Non-pigmented ciliary epithelial cell (primary cell): ENCODE measurements at regions not wholly inside any gene's neighbourhood (a gene's known extent, or its start where the extent isn't known, plus 50 kb on each side); places are given as distances from the start of the nearest gene placed in this dataset.

Experiments
- DNase-seq: peaks from one replicate; pipeline ENCODE4 v3.0.0-alpha.2; 2010; ENCODE audit warnings: low read depth

- DNase-seq = no peak
Observed at GRCh38 chr10:110436554-110437350, 61.0 kb upstream of the DUSP5 start.

GRCh38 chr10:110437351-110437605 is 60.4 kb upstream of the DUSP5 start:
- no peak for DNase-seq

GRCh38 chr10:110437761-110438341 is 59.9 kb upstream of the DUSP5 start:
- no peak for DNase-seq

GRCh38 chr10:110442746-110443145 is 55.0 kb upstream of the DUSP5 start:
- DNase-seq = no peak

GRCh38 chr10:110443239-110444003 is 54.3 kb upstream of the DUSP5 start:
- no peak for DNase-seq

GRCh38 chr10:110444004-110444337 is 53.7 kb upstream of the DUSP5 start:
- no peak for DNase-seq

- no peak for DNase-seq
Observed at GRCh38 chr10:110445871-110446270, 51.8 kb upstream of the DUSP5 start.

- DNase-seq = no peak
Observed at GRCh38 chr10:110446277-110446676, 51.4 kb upstream of the DUSP5 start.

- DNase-seq = peak; percentile 65
Observed at GRCh38 chr10:110446954-110447608, 50.6 kb upstream of the DUSP5 start.

GRCh38 chr10:110447886-110448285 is 49.8 kb upstream of the DUSP5 start:
- no peak for DNase-seq
